ENCODE measurements at regions not wholly inside any gene's neighbourhood (a gene's known extent, or its start where the extent isn't known, plus 50 kb on each side); places are given as distances from the start of the nearest gene placed in this dataset.

DNA sequence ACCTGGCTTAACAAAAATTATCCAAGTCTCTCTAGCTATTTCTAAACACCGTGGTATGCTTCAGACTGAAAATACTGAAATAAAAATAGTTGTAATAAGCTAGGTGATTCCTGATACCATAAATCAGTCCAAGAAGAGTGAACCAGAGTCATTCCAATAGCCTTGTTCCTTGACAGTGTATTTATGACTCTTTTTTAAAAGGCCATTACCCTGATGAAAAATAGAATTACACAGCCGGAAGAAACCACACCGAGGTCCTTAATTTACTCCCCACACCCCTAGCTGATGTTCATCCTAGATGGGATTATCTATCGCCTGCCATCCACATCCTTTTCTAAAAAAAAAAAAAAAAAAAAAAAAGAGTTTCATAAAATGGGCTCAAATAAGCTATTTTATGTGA, 457.6 kb upstream of the GRAMD2B start:
- TF ChIP-seq, protein P1, sequence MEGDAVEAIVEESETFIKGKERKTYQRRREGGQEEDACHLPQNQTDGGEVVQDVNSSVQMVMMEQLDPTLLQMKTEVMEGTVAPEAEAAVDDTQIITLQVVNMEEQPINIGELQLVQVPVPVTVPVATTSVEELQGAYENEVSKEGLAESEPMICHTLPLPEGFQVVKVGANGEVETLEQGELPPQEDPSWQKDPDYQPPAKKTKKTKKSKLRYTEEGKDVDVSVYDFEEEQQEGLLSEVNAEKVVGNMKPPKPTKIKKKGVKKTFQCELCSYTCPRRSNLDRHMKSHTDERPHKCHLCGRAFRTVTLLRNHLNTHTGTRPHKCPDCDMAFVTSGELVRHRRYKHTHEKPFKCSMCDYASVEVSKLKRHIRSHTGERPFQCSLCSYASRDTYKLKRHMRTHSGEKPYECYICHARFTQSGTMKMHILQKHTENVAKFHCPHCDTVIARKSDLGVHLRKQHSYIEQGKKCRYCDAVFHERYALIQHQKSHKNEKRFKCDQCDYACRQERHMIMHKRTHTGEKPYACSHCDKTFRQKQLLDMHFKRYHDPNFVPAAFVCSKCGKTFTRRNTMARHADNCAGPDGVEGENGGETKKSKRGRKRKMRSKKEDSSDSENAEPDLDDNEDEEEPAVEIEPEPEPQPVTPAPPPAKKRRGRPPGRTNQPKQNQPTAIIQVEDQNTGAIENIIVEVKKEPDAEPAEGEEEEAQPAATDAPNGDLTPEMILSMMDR (IDR thresholded peaks at IDR 0.05; ENCODE audit: low read depth, low read length, missing input control): no peak
- TF ChIP-seq, protein P2, sequence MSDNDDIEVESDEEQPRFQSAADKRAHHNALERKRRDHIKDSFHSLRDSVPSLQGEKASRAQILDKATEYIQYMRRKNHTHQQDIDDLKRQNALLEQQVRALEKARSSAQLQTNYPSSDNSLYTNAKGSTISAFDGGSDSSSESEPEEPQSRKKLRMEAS (IDR thresholded peaks at IDR 0.05): no peak
- no peak for TF ChIP-seq JUND (IDR thresholded peaks at IDR 0.05)
- no peak for TF ChIP-seq YY1 (IDR thresholded peaks at IDR 0.05)
- no peak for TF ChIP-seq EGR1 (IDR thresholded peaks at IDR 0.05; ENCODE audit: low read depth in 2 of 2)

Data from liver (tissue), 3 donors.